ENCODE measurements at regions not wholly inside any gene's neighbourhood (a gene's known extent, or its start where the extent isn't known, plus 50 kb on each side); places are given as distances from the start of the nearest gene placed in this dataset.

GRCh38 chr15:75791337-75791713 lies 51.9 kb upstream of the UBE2Q2 start:
- no peak for TF ChIP-seq CTCF (conservative IDR thresholded peaks at IDR 0.05; ENCODE audit: low read depth, low read length)
- TF ChIP-seq RFX5 (IDR thresholded peaks at IDR 0.05; ENCODE audit: low read depth, low read length), result no peak
- no peak for TF ChIP-seq CEBPB (IDR thresholded peaks at IDR 0.05; ENCODE audit: low read depth, low read length)
- TF ChIP-seq, protein P1, sequence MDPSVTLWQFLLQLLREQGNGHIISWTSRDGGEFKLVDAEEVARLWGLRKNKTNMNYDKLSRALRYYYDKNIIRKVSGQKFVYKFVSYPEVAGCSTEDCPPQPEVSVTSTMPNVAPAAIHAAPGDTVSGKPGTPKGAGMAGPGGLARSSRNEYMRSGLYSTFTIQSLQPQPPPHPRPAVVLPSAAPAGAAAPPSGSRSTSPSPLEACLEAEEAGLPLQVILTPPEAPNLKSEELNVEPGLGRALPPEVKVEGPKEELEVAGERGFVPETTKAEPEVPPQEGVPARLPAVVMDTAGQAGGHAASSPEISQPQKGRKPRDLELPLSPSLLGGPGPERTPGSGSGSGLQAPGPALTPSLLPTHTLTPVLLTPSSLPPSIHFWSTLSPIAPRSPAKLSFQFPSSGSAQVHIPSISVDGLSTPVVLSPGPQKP (IDR thresholded peaks at IDR 0.05; ENCODE audit: borderline replicate concordance, low read depth, low read length), result no peak
- TF ChIP-seq USF2 (IDR thresholded peaks at IDR 0.05; ENCODE audit: low read depth, low read length), result no peak
- no peak for TF ChIP-seq BHLHE40 (IDR thresholded peaks at IDR 0.05; ENCODE audit: low read depth, low read length)
- TF ChIP-seq MAFK (IDR thresholded peaks at IDR 0.05; ENCODE audit: low read depth, low read length), result no peak
- no peak for TF ChIP-seq POLR2A (IDR thresholded peaks at IDR 0.05; ENCODE audit: low read depth, low read length)
- no peak for TF ChIP-seq RCOR1 (IDR thresholded peaks at IDR 0.05; ENCODE audit: insufficient replicate concordance, low read length)
- TF ChIP-seq MXI1 (IDR thresholded peaks at IDR 0.05; ENCODE audit: borderline replicate concordance, low read depth, low read length), result no peak
- TF ChIP-seq FOS (IDR thresholded peaks at IDR 0.05; ENCODE audit: low read depth, low read length), result no peak
- TF ChIP-seq MAZ (IDR thresholded peaks at IDR 0.05; ENCODE audit: borderline replicate concordance, low read depth, low read length), result no peak
- no peak for TF ChIP-seq RAD21 (IDR thresholded peaks at IDR 0.05; ENCODE audit: low read length)
- TF ChIP-seq SMC3 (IDR thresholded peaks at IDR 0.05; ENCODE audit: low read depth, low read length), result no peak

Measured in IMR-90 (cell line).